ENCODE measurements at regions not wholly inside any gene's neighbourhood (a gene's known extent, or its start where the extent isn't known, plus 50 kb on each side); places are given as distances from the start of the nearest gene placed in this dataset.

GRCh38 chr7:16326106-16326505 is 95.2 kb downstream of the CRPPA start:
- Mint-ChIP-seq H3K4me3 (no peak overlapping the region), H3K9me3 (peaks cover 0 to 3% (median 0%) of the 10 kb centered on the region in 3 donors), H3K36me3 (no peaks in the 10 kb centered on the region), H3K27me3 (no peaks in the 10 kb centered on the region), H3K27ac (no peak overlapping the region), H3K4me1 (no peaks in the 10 kb centered on the region)
- H3K9me3 ChIP-seq, result no peaks in the 10 kb centered on the region
- POLR2A ChIA-PET, result interaction anchor here in 1 of 2 donors (0.6 kb wide), 1 partner anchor 1429 kb away, joined by 3 read pairs; no protein-coding TSS in a partner anchor
- no peak overlapping the region for H3K4me3 ChIP-seq (ENCODE audit: control insufficient read depth in 1 of 2, extremely low read depth in 1 of 2, low read length in 1 of 2)
- no peaks in the 10 kb centered on the region for H3K27me3 ChIP-seq (replicated peaks in 1 of 2; ENCODE audit: control insufficient read depth in 2 of 2, extremely low read depth in 1 of 2, insufficient read depth in 2 of 2, low read length in 1 of 2)
- DNase-seq, result no peak
- CTCF ChIA-PET, result interaction anchor here in 1 of 2 donors (0.7 kb wide), 1 partner anchor 284 kb away, joined by 3 read pairs; no protein-coding TSS in a partner anchor
- no peaks in the 10 kb centered on the region for H3K4me1 ChIP-seq (ENCODE audit: control insufficient read depth in 1 of 2, extremely low read depth in 1 of 2, insufficient read depth in 2 of 2, low read length in 2 of 2)
- H3K36me3 ChIP-seq (ENCODE audit: control insufficient read depth in 2 of 2, extremely low read depth in 1 of 2, insufficient read depth in 1 of 2, low read length in 1 of 2), result no peaks in the 10 kb centered on the region
- H3K27ac ChIP-seq (ENCODE audit: low read length), result no peak overlapping the region
- no peak for ATAC-seq (replicated peaks in 1 of 4)

- CTCF ChIA-PET, result no interaction called here
- Histone ChIP-seq H3K27me3 (replicated peaks in 1 of 2; ENCODE audit: control insufficient read depth in 2 of 2, extremely low read depth in 1 of 2, insufficient read depth in 2 of 2, low read length in 1 of 2) (no peaks in the 10 kb centered on the region), H3K4me3 (ENCODE audit: control insufficient read depth in 1 of 2, extremely low read depth in 1 of 2, low read length in 1 of 2) (no peak overlapping the region), H3K27ac (ENCODE audit: low read length) (no peak overlapping the region), H3K9me3 (no peaks in the 10 kb centered on the region), H3K4me1 (ENCODE audit: control insufficient read depth in 1 of 2, extremely low read depth in 1 of 2, insufficient read depth in 2 of 2, low read length in 2 of 2) (no peaks in the 10 kb centered on the region), H3K36me3 (ENCODE audit: control insufficient read depth in 2 of 2, extremely low read depth in 1 of 2, insufficient read depth in 1 of 2, low read length in 1 of 2) (no peaks in the 10 kb centered on the region)
- no CpG with 5 or more reads among the region's 1 CpG for WGBS (ENCODE audit: insufficient coverage)
- H3K36me3 Mint-ChIP-seq, result no peaks in the 10 kb centered on the region
- H3K4me1 Mint-ChIP-seq, result no peaks in the 10 kb centered on the region
- DNase-seq (no peak), ATAC-seq (replicated peaks in 1 of 4) (no peak)
- no peaks in the 10 kb centered on the region for H3K27me3 Mint-ChIP-seq
- no peak overlapping the region for H3K4me3 Mint-ChIP-seq
- peaks cover 0 to 3% (median 0%) of the 10 kb centered on the region in 3 donors for H3K9me3 Mint-ChIP-seq
- POLR2A ChIA-PET, result no interaction called here
- H3K27ac Mint-ChIP-seq, result no peak overlapping the region
These were observed 98.0 kb downstream of the CRPPA start for GRCh38 chr7:16323313-16323712.

GRCh38 chr7:16320099-16320660 is 101.2 kb downstream of the CRPPA start:
- DNase-seq (no peak), ATAC-seq (replicated peaks in 1 of 4) (no peak)
- Mint-ChIP-seq H3K36me3 (no peaks in the 10 kb centered on the region), H3K4me3 (no peak overlapping the region), H3K27me3 (no peaks in the 10 kb centered on the region), H3K27ac (no peak overlapping the region), H3K9me3 (no peaks in the 10 kb centered on the region), H3K4me1 (no peaks in the 10 kb centered on the region)
- no peaks in the 10 kb centered on the region for H3K4me1 ChIP-seq (ENCODE audit: control insufficient read depth in 1 of 2, extremely low read depth in 1 of 2, insufficient read depth in 2 of 2, low read length in 2 of 2)
- no peak overlapping the region for H3K27ac ChIP-seq (ENCODE audit: low read length)
- no peaks in the 10 kb centered on the region for H3K36me3 ChIP-seq (ENCODE audit: control insufficient read depth in 2 of 2, extremely low read depth in 1 of 2, insufficient read depth in 1 of 2, low read length in 1 of 2)
- no peak overlapping the region for H3K4me3 ChIP-seq (ENCODE audit: control insufficient read depth in 1 of 2, extremely low read depth in 1 of 2, low read length in 1 of 2)
- POLR2A ChIA-PET, result no interaction called here
- no peaks in the 10 kb centered on the region for H3K27me3 ChIP-seq (replicated peaks in 1 of 2; ENCODE audit: control insufficient read depth in 2 of 2, extremely low read depth in 1 of 2, insufficient read depth in 2 of 2, low read length in 1 of 2)
- H3K9me3 ChIP-seq, result no peaks in the 10 kb centered on the region
- CTCF ChIA-PET, result no interaction called here
- no CpG with 5 or more reads among the region's 2 CpGs for WGBS (ENCODE audit: insufficient coverage)

GRCh38 chr7:16318989-16319915 is 102.1 kb downstream of the CRPPA start:
- CTCF ChIA-PET, result no interaction called here
- Histone ChIP-seq H3K4me3 (ENCODE audit: control insufficient read depth in 1 of 2, extremely low read depth in 1 of 2, low read length in 1 of 2) (no peak overlapping the region), H3K27me3 (replicated peaks in 1 of 2; ENCODE audit: control insufficient read depth in 2 of 2, extremely low read depth in 1 of 2, insufficient read depth in 2 of 2, low read length in 1 of 2) (no peaks in the 10 kb centered on the region), H3K36me3 (ENCODE audit: control insufficient read depth in 2 of 2, extremely low read depth in 1 of 2, insufficient read depth in 1 of 2, low read length in 1 of 2) (no peaks in the 10 kb centered on the region), H3K9me3 (no peaks in the 10 kb centered on the region), H3K27ac (ENCODE audit: low read length) (no peak overlapping the region), H3K4me1 (ENCODE audit: control insufficient read depth in 1 of 2, extremely low read depth in 1 of 2, insufficient read depth in 2 of 2, low read length in 2 of 2) (no peaks in the 10 kb centered on the region)
- POLR2A ChIA-PET, result no interaction called here
- ATAC-seq (replicated peaks in 1 of 4), result no peak
- no CpG with 5 or more reads among the region's 6 CpGs for WGBS (ENCODE audit: insufficient coverage)
- DNase-seq, result no peak
- Mint-ChIP-seq H3K36me3 (no peaks in the 10 kb centered on the region), H3K27ac (no peak overlapping the region), H3K4me1 (no peaks in the 10 kb centered on the region), H3K4me3 (no peak overlapping the region), H3K9me3 (no peaks in the 10 kb centered on the region), H3K27me3 (no peaks in the 10 kb centered on the region)

- Mint-ChIP-seq H3K27me3 (no peaks in the 10 kb centered on the region), H3K27ac (no peak overlapping the region), H3K4me3 (no peak overlapping the region), H3K36me3 (no peaks in the 10 kb centered on the region), H3K4me1 (no peaks in the 10 kb centered on the region), H3K9me3 (no peaks in the 10 kb centered on the region)
- ChIA-PET CTCF (no interaction called here), POLR2A (no interaction called here)
- no peak overlapping the region for H3K4me3 ChIP-seq (ENCODE audit: control insufficient read depth in 1 of 2, extremely low read depth in 1 of 2, low read length in 1 of 2)
- H3K9me3 ChIP-seq, result no peaks in the 10 kb centered on the region
- ATAC-seq (replicated peaks in 1 of 4) (no peak), DNase-seq (no peak)
- H3K27ac ChIP-seq (ENCODE audit: low read length), result no peak overlapping the region
- H3K36me3 ChIP-seq (ENCODE audit: control insufficient read depth in 2 of 2, extremely low read depth in 1 of 2, insufficient read depth in 1 of 2, low read length in 1 of 2), result no peaks in the 10 kb centered on the region
- no peaks in the 10 kb centered on the region for H3K4me1 ChIP-seq (ENCODE audit: control insufficient read depth in 1 of 2, extremely low read depth in 1 of 2, insufficient read depth in 2 of 2, low read length in 2 of 2)
- no peaks in the 10 kb centered on the region for H3K27me3 ChIP-seq (replicated peaks in 1 of 2; ENCODE audit: control insufficient read depth in 2 of 2, extremely low read depth in 1 of 2, insufficient read depth in 2 of 2, low read length in 1 of 2)
These were observed 102.9 kb downstream of the CRPPA start for GRCh38 chr7:16318463-16318862.

GRCh38 chr7:16317406-16317805 is 103.9 kb downstream of the CRPPA start:
- Histone ChIP-seq H3K9me3 (no peaks in the 10 kb centered on the region), H3K27ac (ENCODE audit: low read length) (no peak overlapping the region), H3K4me1 (ENCODE audit: control insufficient read depth in 1 of 2, extremely low read depth in 1 of 2, insufficient read depth in 2 of 2, low read length in 2 of 2) (no peaks in the 10 kb centered on the region), H3K4me3 (ENCODE audit: control insufficient read depth in 1 of 2, extremely low read depth in 1 of 2, low read length in 1 of 2) (no peak overlapping the region), H3K27me3 (replicated peaks in 1 of 2; ENCODE audit: control insufficient read depth in 2 of 2, extremely low read depth in 1 of 2, insufficient read depth in 2 of 2, low read length in 1 of 2) (no peaks in the 10 kb centered on the region), H3K36me3 (ENCODE audit: control insufficient read depth in 2 of 2, extremely low read depth in 1 of 2, insufficient read depth in 1 of 2, low read length in 1 of 2) (no peaks in the 10 kb centered on the region)
- H3K27me3 Mint-ChIP-seq, result no peaks in the 10 kb centered on the region
- no peak overlapping the region for H3K27ac Mint-ChIP-seq
- no peaks in the 10 kb centered on the region for H3K36me3 Mint-ChIP-seq
- POLR2A ChIA-PET, result no interaction called here
- no peak for ATAC-seq (replicated peaks in 1 of 4)
- DNase-seq, result no peak
- WGBS (ENCODE audit: insufficient coverage), result no CpG with 5 or more reads among the region's 1 CpG
- CTCF ChIA-PET, result no interaction called here
- H3K9me3 Mint-ChIP-seq, result no peaks in the 10 kb centered on the region
- no peak overlapping the region for H3K4me3 Mint-ChIP-seq
- H3K4me1 Mint-ChIP-seq, result no peaks in the 10 kb centered on the region
